Activated T-helper 1 cell treated with anti-CD3 and anti-CD28 coated beads, Interleukin-12 subunit alpha, Interleukin-12 subunit beta, Interleukin-2, Interleukin-4 antibody, amounts not matched to agents 30 ng/mL and 10 ng/mL and 1 ng/mL, durations not matched to agents 14 hours and 24 hours and 36 hours (primary cell): ENCODE measurements at regions not wholly inside any gene's neighbourhood (a gene's known extent, or its start where the extent isn't known, plus 50 kb on each side); places are given as distances from the start of the nearest gene placed in this dataset.
A peak's percentile ranks its signal among the peaks of the same experiment; 100 is the strongest.
"Not testable (repeated sequence)": the region's sequence is repeated elsewhere in the genome, so short reads cannot be mapped to it uniquely, and the experiment has no call there.

Source experiments
- DNase-seq: peaks from one replicate; pipeline ENCODE4 v3.0.0; 2021; ENCODE audit warnings: low spot score
- H3K27ac Mint-ChIP-seq: one replicate; pipeline ENCODE4 v1.8.0; 2021; ENCODE audit warnings: mild to moderate bottlenecking, mixed read lengths
- H3K27me3 Mint-ChIP-seq: one replicate; pipeline ENCODE4 v1.8.0; 2022; ENCODE audit warnings: mild to moderate bottlenecking, moderate library complexity, mixed read lengths; ENCODE audit not compliant: insufficient read depth
- H3K36me3 Mint-ChIP-seq: one replicate; pipeline ENCODE4 v1.8.0; 2021; ENCODE audit warnings: low read depth, mixed read lengths
- H3K4me1 Mint-ChIP-seq: one replicate; pipeline ENCODE4 v1.8.0; 2021; ENCODE audit warnings: low read depth, mixed read lengths
- H3K4me3 Mint-ChIP-seq: one replicate; pipeline ENCODE4 v1.8.0; 2021; ENCODE audit warnings: mild to moderate bottlenecking, moderate library complexity, mixed read lengths
- H3K9me3 Mint-ChIP-seq: one replicate; pipeline ENCODE4 v1.8.0; 2021; ENCODE audit warnings: mixed read lengths
- intact Hi-C: fragments of 100-400 bp; cut with micrococcal nuclease; formaldehyde crosslinking; loops from one replicate; pipeline ENCODE4 v1.15.1; 2024

DNA sequence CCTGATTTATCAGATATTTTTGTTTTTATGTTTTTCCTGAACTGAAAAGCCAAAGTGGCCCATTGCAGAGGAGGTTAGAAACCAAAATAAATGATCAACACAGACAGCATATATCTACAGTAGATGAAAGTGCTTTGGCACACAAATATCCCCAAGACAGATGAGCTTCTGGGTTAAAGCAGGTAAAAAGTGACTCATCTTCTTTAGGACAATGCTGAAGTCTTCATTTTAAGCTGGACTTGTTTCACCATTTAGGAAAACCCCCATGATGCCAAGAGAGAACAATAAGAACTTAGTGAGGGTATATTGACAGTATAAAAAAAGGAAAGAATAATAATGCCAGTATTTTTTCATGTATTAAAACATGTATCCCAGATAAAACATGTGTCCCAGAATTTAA is 100.8 kb upstream of the OR9G4 start:
- Mint-ChIP-seq H3K4me3 (no peak overlapping the region), H3K27ac (no peak overlapping the region), H3K9me3 (no peaks in the 10 kb centered on the region), H3K27me3 (peaks cover 2% of the 10 kb centered on the region), H3K36me3 (no peaks in the 10 kb centered on the region), H3K4me1 (no peaks in the 10 kb centered on the region)
- no peak for DNase-seq
- intact Hi-C loops: no loop called here

- H3K36me3 Mint-ChIP-seq: no peaks in the 10 kb centered on the region
- H3K9me3 Mint-ChIP-seq: no peaks in the 10 kb centered on the region
- H3K4me1 Mint-ChIP-seq: no peaks in the 10 kb centered on the region
- no peak overlapping the region for H3K4me3 Mint-ChIP-seq
- DNase-seq: no peak
- intact Hi-C loops: no loop called here
- no peak overlapping the region for H3K27ac Mint-ChIP-seq
- H3K27me3 Mint-ChIP-seq: peaks cover 2% of the 10 kb centered on the region
Measured at GRCh38 chr11:56848141-56848809, 99.8 kb upstream of the OR9G4 start.

GRCh38 chr11:56846631-56847576 is 98.4 kb upstream of the OR9G4 start:
- Mint-ChIP-seq H3K4me1 (no peaks in the 10 kb centered on the region), H3K36me3 (no peaks in the 10 kb centered on the region), H3K27ac (no peak overlapping the region), H3K27me3 (peaks cover 2% of the 10 kb centered on the region), H3K4me3 (no peak overlapping the region), H3K9me3 (no peaks in the 10 kb centered on the region)
- intact Hi-C loops: no loop called here
- DNase-seq: no peak

- intact Hi-C loops: no loop called here
- H3K4me1 Mint-ChIP-seq: peaks cover 5% of the 10 kb centered on the region
- no peaks in the 10 kb centered on the region for H3K36me3 Mint-ChIP-seq
- H3K27me3 Mint-ChIP-seq: peaks cover 6% of the 10 kb centered on the region
- DNase-seq: no peak
- H3K9me3 Mint-ChIP-seq: no peaks in the 10 kb centered on the region
- H3K4me3 Mint-ChIP-seq: no peak overlapping the region
- no peak overlapping the region for H3K27ac Mint-ChIP-seq
Measured at GRCh38 chr11:56845121-56845732, 96.7 kb upstream of the OR9G4 start.

GRCh38 chr11:56843816-56844215 is 95.3 kb upstream of the OR9G4 start:
- intact Hi-C loops: no loop called here
- Mint-ChIP-seq H3K36me3 (no peaks in the 10 kb centered on the region), H3K27me3 (peaks cover 6% of the 10 kb centered on the region), H3K4me3 (no peak overlapping the region), H3K27ac (no peak overlapping the region), H3K9me3 (no peaks in the 10 kb centered on the region), H3K4me1 (peaks cover 5% of the 10 kb centered on the region)
- DNase-seq: no peak

- Mint-ChIP-seq H3K4me3 (no peak overlapping the region), H3K9me3 (no peaks in the 10 kb centered on the region), H3K4me1 (peaks cover 5% of the 10 kb centered on the region), H3K36me3 (no peaks in the 10 kb centered on the region), H3K27me3 (peaks cover 6% of the 10 kb centered on the region), H3K27ac (no peak overlapping the region)
- no peak for DNase-seq
- intact Hi-C loops: no loop called here
Measured at GRCh38 chr11:56842814-56843794, 94.6 kb upstream of the OR9G4 start.

- peaks cover 6% of the 10 kb centered on the region for H3K27me3 Mint-ChIP-seq
- no peaks in the 10 kb centered on the region for H3K36me3 Mint-ChIP-seq
- no peaks in the 10 kb centered on the region for H3K9me3 Mint-ChIP-seq
- peak; percentile 7 for DNase-seq
- peaks cover 5% of the 10 kb centered on the region for H3K4me1 Mint-ChIP-seq
- H3K4me3 Mint-ChIP-seq: no peak overlapping the region
- no peak overlapping the region for H3K27ac Mint-ChIP-seq
- intact Hi-C loops: loop anchor here (1.0 kb wide), 1 partner anchor 408 kb away; no protein-coding TSS in a partner anchor
Measured at GRCh38 chr11:56841210-56841810, 92.8 kb upstream of the OR9G4 start.

- H3K27me3 Mint-ChIP-seq, H3K27ac Mint-ChIP-seq, DNase-seq, H3K36me3 Mint-ChIP-seq, H3K4me3 Mint-ChIP-seq, H3K4me1 Mint-ChIP-seq: not testable (repeated sequence)
- intact Hi-C loops: loop anchor here (5.0 kb wide), 1 partner anchor 50 kb away; no protein-coding TSS in a partner anchor
- peaks cover 11% of the 10 kb centered on the region for H3K9me3 Mint-ChIP-seq
Measured at GRCh38 chr11:56827357-56827756, 78.9 kb upstream of the OR9G4 start.

GRCh38 chr11:56819916-56820315 is 71.4 kb upstream of the OR9G4 start:
- Mint-ChIP-seq H3K9me3 (no peaks in the 10 kb centered on the region), H3K4me3 (no peak overlapping the region), H3K4me1 (no peaks in the 10 kb centered on the region), H3K27me3 (no peaks in the 10 kb centered on the region), H3K36me3 (no peaks in the 10 kb centered on the region), H3K27ac (no peak overlapping the region)
- DNase-seq: no peak
- intact Hi-C loops: loop anchor here (10.0 kb wide), 1 partner anchor 55 kb away; no protein-coding TSS in a partner anchor

DNA sequence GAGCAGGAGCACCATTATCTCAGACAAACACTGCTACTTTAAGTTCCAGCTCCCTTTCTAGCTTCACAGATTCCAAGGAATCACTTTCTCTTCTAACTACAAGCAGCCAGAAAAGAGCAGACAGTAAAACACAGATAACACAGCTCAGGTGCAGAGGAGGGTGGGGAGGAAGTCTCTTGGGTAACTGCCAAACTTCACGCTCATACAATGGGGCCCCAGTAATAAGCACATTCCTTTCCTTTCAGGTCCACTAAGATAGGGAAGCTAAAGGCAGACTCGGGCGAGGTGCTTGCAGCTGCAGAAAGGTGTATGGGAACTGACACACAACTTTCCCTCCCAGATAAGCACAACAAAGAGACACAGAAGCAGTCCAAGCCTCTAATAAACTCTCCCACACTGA is 69.2 kb upstream of the OR9G4 start:
- H3K36me3 Mint-ChIP-seq: no peaks in the 10 kb centered on the region
- H3K4me3 Mint-ChIP-seq: no peak overlapping the region
- no peaks in the 10 kb centered on the region for H3K9me3 Mint-ChIP-seq
- no peak for DNase-seq
- intact Hi-C loops: loop anchor here (10.0 kb wide), 1 partner anchor 57 kb away; no protein-coding TSS in a partner anchor
- no peaks in the 10 kb centered on the region for H3K27me3 Mint-ChIP-seq
- no peaks in the 10 kb centered on the region for H3K4me1 Mint-ChIP-seq
- H3K27ac Mint-ChIP-seq: no peak overlapping the region

DNA sequence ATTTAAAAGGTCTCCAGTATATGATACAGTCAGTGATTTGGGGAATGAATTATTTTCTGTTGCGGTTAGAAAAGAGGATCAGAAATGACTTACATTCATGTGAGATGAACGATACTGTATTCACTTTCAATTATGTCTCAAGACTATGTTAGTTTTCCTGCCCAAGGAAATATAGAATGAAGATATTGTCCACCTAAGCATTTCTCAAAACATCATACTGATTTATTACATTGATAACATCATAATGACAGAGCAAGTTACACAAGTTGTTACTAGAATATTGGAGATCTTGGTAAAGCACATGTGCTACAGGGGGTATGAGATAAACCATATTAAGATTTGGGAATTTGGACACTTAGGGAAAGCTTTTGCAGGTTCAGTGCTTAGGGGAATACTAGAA is 67.8 kb upstream of the OR9G4 start:
- no peaks in the 10 kb centered on the region for H3K27me3 Mint-ChIP-seq
- intact Hi-C loops: loop anchor here (10.0 kb wide), 1 partner anchor 59 kb away; no protein-coding TSS in a partner anchor

DNA sequence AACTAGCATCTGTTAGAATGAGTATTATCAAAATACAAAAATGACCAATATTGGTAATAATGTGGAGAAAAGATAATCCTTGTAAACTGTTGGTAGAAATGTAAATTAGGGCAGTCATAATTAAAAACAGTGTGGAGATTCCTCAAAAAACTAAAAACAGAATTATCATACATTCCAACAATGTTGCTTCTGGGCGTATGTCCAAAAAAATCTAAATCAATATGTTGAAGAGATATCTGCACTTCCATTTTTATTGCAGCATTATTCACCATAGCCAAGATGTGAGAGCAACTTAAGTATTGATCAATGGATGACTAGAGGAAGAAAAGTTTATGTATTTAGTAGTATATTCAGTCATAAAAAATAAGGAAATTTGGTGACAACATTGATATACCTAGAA is 59.8 kb upstream of the OR9G4 start:
- H3K4me3 Mint-ChIP-seq: no peak overlapping the region
- no peaks in the 10 kb centered on the region for H3K27me3 Mint-ChIP-seq
- H3K9me3 Mint-ChIP-seq: no peaks in the 10 kb centered on the region
- no peak overlapping the region for H3K27ac Mint-ChIP-seq
- DNase-seq: no peak
- no peaks in the 10 kb centered on the region for H3K4me1 Mint-ChIP-seq
- intact Hi-C loops: no loop called here
- no peaks in the 10 kb centered on the region for H3K36me3 Mint-ChIP-seq

More for the DNA sequence above, 67.8 kb upstream of the OR9G4 start:
- no peak for DNase-seq
- no peaks in the 10 kb centered on the region for H3K4me1 Mint-ChIP-seq
- H3K9me3 Mint-ChIP-seq: no peaks in the 10 kb centered on the region
- no peaks in the 10 kb centered on the region for H3K36me3 Mint-ChIP-seq
- H3K27ac Mint-ChIP-seq: no peak overlapping the region
- no peak overlapping the region for H3K4me3 Mint-ChIP-seq
